ENCODE measurements at regions not wholly inside any gene's neighbourhood (a gene's known extent, or its start where the extent isn't known, plus 50 kb on each side); places are given as distances from the start of the nearest gene placed in this dataset.

GRCh38 chr12:17695495-17695894 is 394.5 kb downstream of the RERGL start:
- H4K20me1 ChIP-seq (ENCODE audit: insufficient read depth, low read length), result no peaks in the 10 kb centered on the region
- no peak overlapping the region for H3K9ac ChIP-seq (ENCODE audit: low read length)
- H3K4me2 ChIP-seq (ENCODE audit: low read length), result no peak overlapping the region
- H3K27me3 ChIP-seq (ENCODE audit: insufficient read depth, low read length), result no peaks in the 10 kb centered on the region
- H3K4me1 ChIP-seq (ENCODE audit: insufficient read depth, low read length, severe bottlenecking), result no peaks in the 10 kb centered on the region
- TF ChIP-seq EZH2 (IDR thresholded peaks at IDR 0.05; ENCODE audit: borderline replicate concordance, low read length), result no peak
- no peak for TF ChIP-seq CTCF (IDR thresholded peaks at IDR 0.05; ENCODE audit: low read length)
- H3K9me2 ChIP-seq (ENCODE audit: low read depth, low read length), result no peaks in the 10 kb centered on the region
- H2AFZ ChIP-seq (ENCODE audit: low read length), result no peak overlapping the region
- no peaks in the 10 kb centered on the region for H3K9me3 ChIP-seq (ENCODE audit: low read length)
- H3F3A ChIP-seq (ENCODE audit: insufficient read depth, low read length), result no peaks in the 10 kb centered on the region
- H3K36me3 ChIP-seq (ENCODE audit: insufficient read depth, low read length), result no peaks in the 10 kb centered on the region
- no peaks in the 10 kb centered on the region for H3K79me2 ChIP-seq (ENCODE audit: insufficient read depth, low read length)
- no peak overlapping the region for H3K27ac ChIP-seq (ENCODE audit: low read depth, low read length, poor library complexity, severe bottlenecking)
- H3K4me3 ChIP-seq (ENCODE audit: low read depth, low read length, poor library complexity, severe bottlenecking), result no peak overlapping the region

GRCh38 chr12:17691369-17691768 is 398.6 kb downstream of the RERGL start:
- Histone ChIP-seq H3F3A (ENCODE audit: insufficient read depth, low read length) (no peaks in the 10 kb centered on the region), H3K4me3 (ENCODE audit: low read depth, low read length, poor library complexity, severe bottlenecking) (no peak overlapping the region), H3K36me3 (ENCODE audit: insufficient read depth, low read length) (no peaks in the 10 kb centered on the region), H2AFZ (ENCODE audit: low read length) (no peak overlapping the region), H3K4me1 (ENCODE audit: insufficient read depth, low read length, severe bottlenecking) (no peaks in the 10 kb centered on the region), H3K4me2 (ENCODE audit: low read length) (no peak overlapping the region), H3K9ac (ENCODE audit: low read length) (no peak overlapping the region), H3K79me2 (ENCODE audit: insufficient read depth, low read length) (no peaks in the 10 kb centered on the region), H4K20me1 (ENCODE audit: insufficient read depth, low read length) (no peaks in the 10 kb centered on the region), H3K27me3 (ENCODE audit: insufficient read depth, low read length) (no peaks in the 10 kb centered on the region), H3K27ac (ENCODE audit: low read depth, low read length, poor library complexity, severe bottlenecking) (no peak overlapping the region), H3K9me2 (ENCODE audit: low read depth, low read length) (no peaks in the 10 kb centered on the region), H3K9me3 (ENCODE audit: low read length) (no peaks in the 10 kb centered on the region)
- TF ChIP-seq CTCF (IDR thresholded peaks at IDR 0.05; ENCODE audit: low read length) (no peak), EZH2 (IDR thresholded peaks at IDR 0.05; ENCODE audit: borderline replicate concordance, low read length) (no peak)

- no peak overlapping the region for H3K27ac ChIP-seq (ENCODE audit: low read depth, low read length, poor library complexity, severe bottlenecking)
- no peak overlapping the region for H3K4me3 ChIP-seq (ENCODE audit: low read depth, low read length, poor library complexity, severe bottlenecking)
- H3K36me3 ChIP-seq (ENCODE audit: insufficient read depth, low read length), result no peaks in the 10 kb centered on the region
- no peaks in the 10 kb centered on the region for H3K79me2 ChIP-seq (ENCODE audit: insufficient read depth, low read length)
- no peaks in the 10 kb centered on the region for H3F3A ChIP-seq (ENCODE audit: insufficient read depth, low read length)
- no peaks in the 10 kb centered on the region for H3K27me3 ChIP-seq (ENCODE audit: insufficient read depth, low read length)
- no peaks in the 10 kb centered on the region for H3K9me3 ChIP-seq (ENCODE audit: low read length)
- H3K9me2 ChIP-seq (ENCODE audit: low read depth, low read length), result no peaks in the 10 kb centered on the region
- H4K20me1 ChIP-seq (ENCODE audit: insufficient read depth, low read length), result no peaks in the 10 kb centered on the region
- H3K4me1 ChIP-seq (ENCODE audit: insufficient read depth, low read length, severe bottlenecking), result no peaks in the 10 kb centered on the region
- H3K9ac ChIP-seq (ENCODE audit: low read length), result no peak overlapping the region
- no peak overlapping the region for H3K4me2 ChIP-seq (ENCODE audit: low read length)
- H2AFZ ChIP-seq (ENCODE audit: low read length), result no peak overlapping the region
- TF ChIP-seq EZH2 (IDR thresholded peaks at IDR 0.05; ENCODE audit: borderline replicate concordance, low read length) (no peak), CTCF (IDR thresholded peaks at IDR 0.05; ENCODE audit: low read length) (no peak)
Observed at GRCh38 chr12:17680220-17680619, 409.8 kb downstream of the RERGL start.
